Suprapubic skin (tissue), 4 donors: ENCODE measurements at regions not wholly inside any gene's neighbourhood (a gene's known extent, or its start where the extent isn't known, plus 50 kb on each side); places are given as distances from the start of the nearest gene placed in this dataset.

Source experiments
- CTCF ChIP-seq, 2 donors: fragments of 200-600 bp in 1 of 2; fragments of 450-650 bp in 1 of 2; sonication (generic) in 1 of 2; IDR thresholded peaks; one replicate each; pipeline ENCODE4 v1.5.1; 2016 to 2019; ENCODE audit warnings: antibody characterized with exemption in 2 of 2, mild to moderate bottlenecking in 1 of 2, moderate library complexity in 1 of 2
- EP300 ChIP-seq: sonication (generic); formaldehyde crosslinking; IDR thresholded peaks from one replicate; pipeline ENCODE4 v1.6.1; 2017; ENCODE audit warnings: antibody characterized with exemption
- POLR2A ChIP-seq, 2 donors: fragments of 450-650 bp; IDR thresholded peaks; one replicate each; pipeline ENCODE4 v1.6.1; 2017; ENCODE audit warnings: antibody characterized with exemption in 2 of 2, mild to moderate bottlenecking in 2 of 2, moderate library complexity in 2 of 2
- POLR2AphosphoS5 ChIP-seq, 3 donors: sonication (generic); formaldehyde crosslinking; IDR thresholded peaks; one replicate each; pipeline ENCODE4 v1.6.1; 2017; ENCODE audit warnings: antibody characterized with exemption in 3 of 3

GRCh38 chr15:45780352-45780751 is 145.5 kb downstream of the SQOR start:
- TF ChIP-seq POLR2A (IDR thresholded peaks at IDR 0.05) (no peak), POLR2AphosphoS5 (IDR thresholded peaks at IDR 0.05) (no peak), CTCF (IDR thresholded peaks at IDR 0.05) (no peak), EP300 (no peak)
